ENCODE measurements at regions not wholly inside any gene's neighbourhood (a gene's known extent, or its start where the extent isn't known, plus 50 kb on each side); places are given as distances from the start of the nearest gene placed in this dataset.

DNA sequence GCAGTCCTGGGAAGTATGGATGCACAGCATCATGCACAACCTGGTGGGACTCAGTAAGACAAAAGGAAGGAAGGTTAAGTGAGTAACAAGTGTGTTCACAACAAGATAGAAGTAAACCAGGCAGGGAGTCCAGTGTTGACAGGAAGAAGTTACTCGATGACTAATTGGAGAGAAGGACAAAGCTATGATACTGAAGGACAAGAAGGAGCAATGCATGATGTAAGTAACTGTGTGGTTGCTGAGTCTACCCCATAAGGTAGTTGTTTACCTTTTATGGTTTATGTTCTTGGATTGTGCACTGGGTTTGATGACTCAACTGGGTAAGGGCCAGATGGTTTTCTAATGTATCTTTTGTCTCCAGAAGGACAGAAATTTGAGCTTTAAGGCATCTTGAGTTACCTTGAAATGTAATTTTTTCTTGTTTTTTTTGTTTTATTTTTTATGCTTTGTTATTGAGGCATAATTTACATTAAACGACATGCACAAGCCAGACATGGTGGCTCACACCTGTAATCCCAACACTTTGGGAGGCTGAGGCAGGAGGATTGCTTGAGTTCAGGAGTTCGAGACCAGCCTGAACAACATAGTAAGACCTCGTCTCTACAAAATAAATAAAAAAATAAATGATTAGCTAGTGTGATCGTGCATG, 89.2 kb upstream of the CAST start (continued):
- TF ChIP-seq CHD2 (IDR thresholded peaks at IDR 0.05; ENCODE audit: low read length, partially characterized antibody): no peak
- no peak for TF ChIP-seq RNF2 (IDR thresholded peaks at IDR 0.05; ENCODE audit: borderline replicate concordance, low read depth)
- TF ChIP-seq, protein P1, sequence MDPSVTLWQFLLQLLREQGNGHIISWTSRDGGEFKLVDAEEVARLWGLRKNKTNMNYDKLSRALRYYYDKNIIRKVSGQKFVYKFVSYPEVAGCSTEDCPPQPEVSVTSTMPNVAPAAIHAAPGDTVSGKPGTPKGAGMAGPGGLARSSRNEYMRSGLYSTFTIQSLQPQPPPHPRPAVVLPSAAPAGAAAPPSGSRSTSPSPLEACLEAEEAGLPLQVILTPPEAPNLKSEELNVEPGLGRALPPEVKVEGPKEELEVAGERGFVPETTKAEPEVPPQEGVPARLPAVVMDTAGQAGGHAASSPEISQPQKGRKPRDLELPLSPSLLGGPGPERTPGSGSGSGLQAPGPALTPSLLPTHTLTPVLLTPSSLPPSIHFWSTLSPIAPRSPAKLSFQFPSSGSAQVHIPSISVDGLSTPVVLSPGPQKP (IDR thresholded peaks at IDR 0.05; ENCODE audit: low read depth, low read length): no peak
- TF ChIP-seq TFCP2L1 (CRISPR knock-in tag; IDR thresholded peaks at IDR 0.05): no peak
- no peak for TF ChIP-seq CHD4 (IDR thresholded peaks at IDR 0.05; ENCODE audit: borderline replicate concordance)
- TF ChIP-seq RARB (CRISPR knock-in tag; IDR thresholded peaks at IDR 0.05): no peak
- TF ChIP-seq, protein P2, sequence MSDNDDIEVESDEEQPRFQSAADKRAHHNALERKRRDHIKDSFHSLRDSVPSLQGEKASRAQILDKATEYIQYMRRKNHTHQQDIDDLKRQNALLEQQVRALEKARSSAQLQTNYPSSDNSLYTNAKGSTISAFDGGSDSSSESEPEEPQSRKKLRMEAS (IDR thresholded peaks at IDR 0.05): peak; percentile 37; the same call in 1 of the 2 replicates
- TF ChIP-seq, protein P3, sequence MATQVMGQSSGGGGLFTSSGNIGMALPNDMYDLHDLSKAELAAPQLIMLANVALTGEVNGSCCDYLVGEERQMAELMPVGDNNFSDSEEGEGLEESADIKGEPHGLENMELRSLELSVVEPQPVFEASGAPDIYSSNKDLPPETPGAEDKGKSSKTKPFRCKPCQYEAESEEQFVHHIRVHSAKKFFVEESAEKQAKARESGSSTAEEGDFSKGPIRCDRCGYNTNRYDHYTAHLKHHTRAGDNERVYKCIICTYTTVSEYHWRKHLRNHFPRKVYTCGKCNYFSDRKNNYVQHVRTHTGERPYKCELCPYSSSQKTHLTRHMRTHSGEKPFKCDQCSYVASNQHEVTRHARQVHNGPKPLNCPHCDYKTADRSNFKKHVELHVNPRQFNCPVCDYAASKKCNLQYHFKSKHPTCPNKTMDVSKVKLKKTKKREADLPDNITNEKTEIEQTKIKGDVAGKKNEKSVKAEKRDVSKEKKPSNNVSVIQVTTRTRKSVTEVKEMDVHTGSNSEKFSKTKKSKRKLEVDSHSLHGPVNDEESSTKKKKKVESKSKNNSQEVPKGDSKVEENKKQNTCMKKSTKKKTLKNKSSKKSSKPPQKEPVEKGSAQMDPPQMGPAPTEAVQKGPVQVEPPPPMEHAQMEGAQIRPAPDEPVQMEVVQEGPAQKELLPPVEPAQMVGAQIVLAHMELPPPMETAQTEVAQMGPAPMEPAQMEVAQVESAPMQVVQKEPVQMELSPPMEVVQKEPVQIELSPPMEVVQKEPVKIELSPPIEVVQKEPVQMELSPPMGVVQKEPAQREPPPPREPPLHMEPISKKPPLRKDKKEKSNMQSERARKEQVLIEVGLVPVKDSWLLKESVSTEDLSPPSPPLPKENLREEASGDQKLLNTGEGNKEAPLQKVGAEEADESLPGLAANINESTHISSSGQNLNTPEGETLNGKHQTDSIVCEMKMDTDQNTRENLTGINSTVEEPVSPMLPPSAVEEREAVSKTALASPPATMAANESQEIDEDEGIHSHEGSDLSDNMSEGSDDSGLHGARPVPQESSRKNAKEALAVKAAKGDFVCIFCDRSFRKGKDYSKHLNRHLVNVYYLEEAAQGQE (IDR thresholded peaks at IDR 0.05): no peak
- TF ChIP-seq, protein P4, sequence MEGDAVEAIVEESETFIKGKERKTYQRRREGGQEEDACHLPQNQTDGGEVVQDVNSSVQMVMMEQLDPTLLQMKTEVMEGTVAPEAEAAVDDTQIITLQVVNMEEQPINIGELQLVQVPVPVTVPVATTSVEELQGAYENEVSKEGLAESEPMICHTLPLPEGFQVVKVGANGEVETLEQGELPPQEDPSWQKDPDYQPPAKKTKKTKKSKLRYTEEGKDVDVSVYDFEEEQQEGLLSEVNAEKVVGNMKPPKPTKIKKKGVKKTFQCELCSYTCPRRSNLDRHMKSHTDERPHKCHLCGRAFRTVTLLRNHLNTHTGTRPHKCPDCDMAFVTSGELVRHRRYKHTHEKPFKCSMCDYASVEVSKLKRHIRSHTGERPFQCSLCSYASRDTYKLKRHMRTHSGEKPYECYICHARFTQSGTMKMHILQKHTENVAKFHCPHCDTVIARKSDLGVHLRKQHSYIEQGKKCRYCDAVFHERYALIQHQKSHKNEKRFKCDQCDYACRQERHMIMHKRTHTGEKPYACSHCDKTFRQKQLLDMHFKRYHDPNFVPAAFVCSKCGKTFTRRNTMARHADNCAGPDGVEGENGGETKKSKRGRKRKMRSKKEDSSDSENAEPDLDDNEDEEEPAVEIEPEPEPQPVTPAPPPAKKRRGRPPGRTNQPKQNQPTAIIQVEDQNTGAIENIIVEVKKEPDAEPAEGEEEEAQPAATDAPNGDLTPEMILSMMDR (IDR thresholded peaks at IDR 0.05): no peak
- TF ChIP-seq GATA3 (IDR thresholded peaks at IDR 0.05; ENCODE audit: borderline replicate concordance): 0 out of 2 replicates have a peak, but pooled peaks have one; percentile 49
- no peak for TF ChIP-seq RFX5 (IDR thresholded peaks at IDR 0.05)
- TF ChIP-seq FOXS1 (CRISPR knock-in tag; IDR thresholded peaks at IDR 0.05): no peak
- TF ChIP-seq NFE2L2 (conservative IDR thresholded peaks at IDR 0.05; ENCODE audit: low read length): no peak
- no peak for TF ChIP-seq CBX2 (IDR thresholded peaks at IDR 0.05; ENCODE audit: borderline replicate concordance, low read depth)
- no peak for TF ChIP-seq FOSB (CRISPR knock-in tag; IDR thresholded peaks at IDR 0.05)
- no peak for TF ChIP-seq KDM5A (IDR thresholded peaks at IDR 0.05)
- TF ChIP-seq HEYL (CRISPR knock-in tag; IDR thresholded peaks at IDR 0.05): no peak
- TF ChIP-seq, protein P5, sequence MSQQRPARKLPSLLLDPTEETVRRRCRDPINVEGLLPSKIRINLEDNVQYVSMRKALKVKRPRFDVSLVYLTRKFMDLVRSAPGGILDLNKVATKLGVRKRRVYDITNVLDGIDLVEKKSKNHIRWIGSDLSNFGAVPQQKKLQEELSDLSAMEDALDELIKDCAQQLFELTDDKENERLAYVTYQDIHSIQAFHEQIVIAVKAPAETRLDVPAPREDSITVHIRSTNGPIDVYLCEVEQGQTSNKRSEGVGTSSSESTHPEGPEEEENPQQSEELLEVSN (IDR thresholded peaks at IDR 0.05; ENCODE audit: borderline replicate concordance, low read depth): no peak

DNA sequence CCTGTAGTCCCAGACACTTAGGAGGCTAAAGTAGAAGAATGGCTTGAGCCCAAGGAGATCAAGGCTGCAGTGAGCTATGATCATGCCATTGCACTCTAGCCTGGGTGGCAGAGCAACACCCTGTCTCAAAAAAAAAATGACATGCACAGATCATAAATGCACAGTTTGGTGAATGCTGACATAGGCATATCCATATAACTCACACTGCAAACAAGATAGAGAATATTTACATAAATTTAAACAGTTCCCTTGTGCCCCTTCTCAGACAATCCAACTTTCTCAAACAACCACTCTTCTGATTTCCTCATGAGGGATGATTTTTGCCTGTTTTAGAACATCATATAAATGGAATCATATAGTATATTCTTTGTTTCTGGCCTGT, 88.7 kb upstream of the CAST start:
- H3K27ac ChIP-seq: peak overlapping the region; percentile 82 to 86
- H3K4me1 ChIP-seq: peaks cover 30% of the 10 kb centered on the region
- DNase-seq (ENCODE audit: low read depth in 1 of 2, low spot score in 1 of 2) (no peak), FAIRE-seq (no peak), ATAC-seq (no peak)
- no peak for TF ChIP-seq ZFP36 (IDR thresholded peaks at IDR 0.05; ENCODE audit: borderline replicate concordance, partially characterized antibody)
- TF ChIP-seq MAZ (IDR thresholded peaks at IDR 0.05; ENCODE audit: borderline replicate concordance, low read depth, low read length): no peak
- TF ChIP-seq MAFK (IDR thresholded peaks at IDR 0.05; ENCODE audit: partially characterized antibody): peak; percentile 58
- ChIA-PET POLR2A (interaction anchor here (1.2 kb wide), 1 partner anchor 64 kb away, joined by 6 read pairs; no protein-coding TSS in a partner anchor), CTCF (interaction anchor here (0.8 to 1.3 kb wide), 5 partner anchors 12 to 64 kb away, joined by 3 to 7 read pairs (median 4); no protein-coding TSS in a partner anchor)
- peak overlapping the region; percentile 51 for H3K4me2 ChIP-seq
- no peak overlapping the region for H3K4me3 ChIP-seq
- no peaks in the 10 kb centered on the region for H3K9me3 ChIP-seq
